Endothelial cell of umbilical vein (primary cell): ENCODE measurements at regions not wholly inside any gene's neighbourhood (a gene's known extent, or its start where the extent isn't known, plus 50 kb on each side); places are given as distances from the start of the nearest gene placed in this dataset.

Experiments used
- BruUV-seq: library from RNA; stranded (reverse); fragments of 400-500 nt; replicated peaks from 2 replicates; lab custom pipeline; 2021; lab: Mats Ljungman, UMichigan
- CTCF ChIA-PET: fragments of 300-600, 350-600 bp; sonication (Branson Sonifier 250); formaldehyde crosslinking; loops from one replicate; lab custom pipeline; 2021; ENCODE audit warnings: antibody characterized with exemption, inconsistent platforms; lab: Charles Lee
- POLR2A ChIA-PET: fragments of 300-600, 350-600 bp; sonication (Branson Sonifier 250); formaldehyde crosslinking; loops from one replicate; lab custom pipeline; 2021; ENCODE audit warnings: antibody characterized with exemption, inconsistent platforms; lab: Charles Lee
- DNase-seq: peaks from one replicate; pipeline ENCODE4 v3.0.0-alpha.2; 2011; ENCODE audit warnings: low read depth, low spot score
- FAIRE-seq: peaks from 2 replicates; lab custom pipeline; 2011; peaks lifted over from hg19 to GRCh38; lab: Jason Lieb, UNC
- H2AFZ ChIP-seq: 2 replicates; pipeline ENCODE4 v1.6.0; 2012; ENCODE audit warnings: low read depth, low read length, control low read depth, inconsistent platforms
- H3K27ac ChIP-seq: 2 replicates; pipeline ENCODE4 v1.5.1; 2011; ENCODE audit warnings: low read depth, mild to moderate bottlenecking, control low read depth, low read length, moderate library complexity; ENCODE audit not compliant: insufficient read depth
- H3K27me3 ChIP-seq, 2 experiments: 2 replicates each; pipeline versions ENCODE4 v1.6.0 to v1.6.1; 2011; ENCODE audit warnings: low read length in 2 of 2, mixed read lengths in 1 of 2; ENCODE audit not compliant: control insufficient read depth in 2 of 2, insufficient read depth in 2 of 2
- H3K36me3 ChIP-seq, 2 experiments: 2 replicates in 1 of 2; 3 replicates in 1 of 2; pipeline ENCODE4 v1.5.1; 2011; ENCODE audit warnings: low read length in 2 of 2, mild to moderate bottlenecking in 1 of 2, moderate library complexity in 1 of 2; ENCODE audit not compliant: control insufficient read depth in 2 of 2, insufficient read depth in 2 of 2; ENCODE audit errors: extremely low read depth in 1 of 2
- H3K4me1 ChIP-seq: 3 replicates; pipeline ENCODE4 v1.5.1; 2011; ENCODE audit warnings: mild to moderate bottlenecking, low read length; ENCODE audit not compliant: control insufficient read depth, insufficient read depth; ENCODE audit errors: extremely low read depth
- H3K4me2 ChIP-seq: 2 replicates; pipeline ENCODE4 v1.6.1; 2011; ENCODE audit warnings: low read length, control low read depth, mixed read lengths; ENCODE audit not compliant: insufficient read depth
- H3K4me3 ChIP-seq, 3 experiments: fragments of 200-600 bp in 1 of 3; sonication (generic), shearing (Covaris generic) in 1 of 3; replicated peaks in 1 of 3; 2 replicates each; pipeline ENCODE4 v1.5.1; 2011 to 2016; ENCODE audit warnings: control low read depth in 3 of 3, low read length in 3 of 3, mild to moderate bottlenecking in 2 of 3, inconsistent platforms in 1 of 3, low read depth in 1 of 3, moderate library complexity in 1 of 3; ENCODE audit not compliant: insufficient read depth in 1 of 3
- H3K79me2 ChIP-seq: 2 replicates; pipeline ENCODE4 v1.6.0; 2012; ENCODE audit warnings: low read length, inconsistent platforms; ENCODE audit not compliant: control insufficient read depth, insufficient read depth
- H3K9ac ChIP-seq: replicated peaks from 2 replicates; pipeline ENCODE3; 2011; ENCODE audit warnings: low read length, control low read depth; ENCODE audit not compliant: insufficient read depth; ENCODE audit errors: extremely low read depth
- H3K9me1 ChIP-seq: replicated peaks from 3 replicates; pipeline ENCODE4 v1.6.0; 2011; ENCODE audit warnings: mild to moderate bottlenecking, low read length; ENCODE audit not compliant: control insufficient read depth, insufficient read depth; ENCODE audit errors: extremely low read depth
- H3K9me3 ChIP-seq: replicated peaks from 2 replicates; pipeline ENCODE4 v1.5.1; 2012; ENCODE audit warnings: low read length, inconsistent platforms; ENCODE audit not compliant: control insufficient read depth, insufficient read depth
- H4K20me1 ChIP-seq: replicated peaks from 2 replicates; pipeline ENCODE3; 2011; ENCODE audit warnings: mild to moderate bottlenecking, low read length; ENCODE audit not compliant: control insufficient read depth, insufficient read depth; ENCODE audit errors: extremely low read depth
- EZH2 ChIP-seq: IDR thresholded peaks from 2 replicates; pipeline ENCODE4 v1.6.1; 2012; ENCODE audit warnings: borderline replicate concordance, low read depth, mild to moderate bottlenecking, moderate library complexity, low read length, inconsistent platforms; ENCODE audit not compliant: severe bottlenecking
- FOS ChIP-seq: IDR thresholded peaks from 2 replicates; pipeline ENCODE4 v1.6.1; 2011; ENCODE audit warnings: mild to moderate bottlenecking, low read length, moderate library complexity, borderline replicate concordance; ENCODE audit not compliant: insufficient read depth
- GATA2 ChIP-seq: IDR thresholded peaks from 2 replicates; pipeline ENCODE4 v1.7.0; 2011; ENCODE audit warnings: low read depth, mild to moderate bottlenecking, moderate library complexity, mixed read lengths, low read length; ENCODE audit not compliant: insufficient read length, insufficient read depth
- JUN ChIP-seq: IDR thresholded peaks from 2 replicates; pipeline ENCODE4 v1.6.1; 2011; ENCODE audit warnings: borderline replicate concordance, low read depth; ENCODE audit not compliant: insufficient read length, insufficient read depth
- MYC ChIP-seq: IDR thresholded peaks from one replicate; pipeline ENCODE4 v1.6.1; 2011; ENCODE audit warnings: mild to moderate bottlenecking, low read depth, low read length
- POLR2A ChIP-seq: IDR thresholded peaks from 2 replicates; pipeline ENCODE4 v1.6.1; 2012; ENCODE audit warnings: low read depth, mild to moderate bottlenecking, control low read depth, low read length
- POLR2AphosphoS5 ChIP-seq: IDR thresholded peaks from 2 replicates; pipeline ENCODE4 v1.6.1; 2012; ENCODE audit warnings: low read depth, mild to moderate bottlenecking, control low read depth, low read length, moderate library complexity; ENCODE audit not compliant: insufficient read depth
- dilution Hi-C: fragments of 300-500 bp; cut with MboI; formaldehyde crosslinking; loops from one replicate; pipeline ENCODE4 v1.15.0; 2019; ENCODE audit warnings: low sequenced_read_pairs; ENCODE audit not compliant: extremely low pct_ligation_motif_present
- intact Hi-C: fragments of 100-400 bp; cut with micrococcal nuclease; formaldehyde crosslinking; loops from one replicate; pipeline ENCODE4 v1.10.0; 2022
- TF ChIP-seq, protein P1 (sequence below): IDR thresholded peaks from 2 replicates; pipeline ENCODE4 v1.6.1; 2011; ENCODE audit not compliant: insufficient read depth, insufficient read length
- TF ChIP-seq, protein P2 (sequence below), 2 donors: IDR thresholded peaks; 1 replicate in 1 of 2; 2 replicates in 1 of 2; pipeline ENCODE4 v1.5.1; 2011; ENCODE audit warnings: low read length in 2 of 2, mild to moderate bottlenecking in 2 of 2, moderate library complexity in 2 of 2, control low read depth in 1 of 2, inconsistent platforms in 1 of 2, low read depth in 1 of 2; ENCODE audit not compliant: insufficient read depth in 1 of 2; ENCODE audit errors: extremely low read depth in 1 of 2

DNA sequence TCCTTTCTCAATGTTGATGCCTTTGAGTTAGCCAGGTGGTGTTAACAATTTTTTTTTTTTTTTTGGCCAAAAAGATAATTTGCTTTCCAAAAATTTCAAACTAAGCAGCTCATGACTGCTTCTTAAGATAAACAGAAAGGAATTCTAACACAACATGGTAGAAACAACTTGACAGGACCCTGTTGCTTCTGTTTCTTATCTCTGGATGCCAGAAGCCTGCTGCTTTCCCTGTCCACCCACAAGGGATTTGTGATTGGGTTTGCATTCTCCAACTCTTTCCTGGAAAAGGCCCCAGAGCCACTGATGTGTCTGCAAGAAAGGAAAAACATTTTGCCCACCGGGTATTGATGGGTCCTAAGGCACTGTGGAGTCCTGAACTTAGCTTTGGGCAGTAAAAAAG lies 217.2 kb upstream of the PKDCC start:
- intact Hi-C loops = no loop called here

DNA sequence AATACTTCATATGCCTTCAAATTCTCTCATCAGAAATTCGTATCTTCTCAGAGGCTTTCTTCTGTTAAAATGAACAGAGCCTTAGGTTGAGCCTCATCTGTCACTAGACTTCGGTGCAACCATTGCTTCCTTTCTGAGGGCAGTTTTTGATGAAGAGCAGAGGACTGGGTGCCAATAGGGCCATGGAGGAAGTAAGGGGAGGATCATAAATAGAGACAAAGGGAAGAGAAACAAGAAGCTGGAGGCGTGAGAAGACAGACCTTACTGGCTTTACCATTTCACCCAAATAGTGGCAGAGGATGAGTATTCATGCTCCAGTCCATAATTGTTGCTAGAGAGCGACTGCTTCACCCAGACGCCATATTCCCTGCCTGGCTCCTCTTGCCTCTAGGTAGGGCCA lies 215.6 kb upstream of the PKDCC start:
- DNase-seq (no peak), FAIRE-seq (no peak)
- no peaks in the 10 kb centered on the region for H3K9me3 ChIP-seq
- H3K4me1 ChIP-seq = no peaks in the 10 kb centered on the region
- no peaks in the 10 kb centered on the region for H3K9me1 ChIP-seq
- ChIA-PET CTCF (no interaction called here), POLR2A (no interaction called here)
- peaks cover 0 to 6% of the 10 kb centered on the region in 2 experiments for H3K27me3 ChIP-seq
- H3K4me3 ChIP-seq = no peak overlapping the region
- intact Hi-C loops (no loop called here), dilution Hi-C loops (no loop called here)
- BruUV-seq = no TSS peak
- H2AFZ ChIP-seq = no peak overlapping the region
- H4K20me1 ChIP-seq = no peaks in the 10 kb centered on the region
- H3K79me2 ChIP-seq = no peaks in the 10 kb centered on the region
- no peak overlapping the region for H3K27ac ChIP-seq
- TF ChIP-seq EZH2 = no peak
- no peak for TF ChIP-seq POLR2A
- TF ChIP-seq, protein P1, sequence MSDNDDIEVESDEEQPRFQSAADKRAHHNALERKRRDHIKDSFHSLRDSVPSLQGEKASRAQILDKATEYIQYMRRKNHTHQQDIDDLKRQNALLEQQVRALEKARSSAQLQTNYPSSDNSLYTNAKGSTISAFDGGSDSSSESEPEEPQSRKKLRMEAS = no peak
- TF ChIP-seq FOS = no peak
- no peak for TF ChIP-seq POLR2AphosphoS5
- no peak for TF ChIP-seq MYC
- TF ChIP-seq, protein P2, sequence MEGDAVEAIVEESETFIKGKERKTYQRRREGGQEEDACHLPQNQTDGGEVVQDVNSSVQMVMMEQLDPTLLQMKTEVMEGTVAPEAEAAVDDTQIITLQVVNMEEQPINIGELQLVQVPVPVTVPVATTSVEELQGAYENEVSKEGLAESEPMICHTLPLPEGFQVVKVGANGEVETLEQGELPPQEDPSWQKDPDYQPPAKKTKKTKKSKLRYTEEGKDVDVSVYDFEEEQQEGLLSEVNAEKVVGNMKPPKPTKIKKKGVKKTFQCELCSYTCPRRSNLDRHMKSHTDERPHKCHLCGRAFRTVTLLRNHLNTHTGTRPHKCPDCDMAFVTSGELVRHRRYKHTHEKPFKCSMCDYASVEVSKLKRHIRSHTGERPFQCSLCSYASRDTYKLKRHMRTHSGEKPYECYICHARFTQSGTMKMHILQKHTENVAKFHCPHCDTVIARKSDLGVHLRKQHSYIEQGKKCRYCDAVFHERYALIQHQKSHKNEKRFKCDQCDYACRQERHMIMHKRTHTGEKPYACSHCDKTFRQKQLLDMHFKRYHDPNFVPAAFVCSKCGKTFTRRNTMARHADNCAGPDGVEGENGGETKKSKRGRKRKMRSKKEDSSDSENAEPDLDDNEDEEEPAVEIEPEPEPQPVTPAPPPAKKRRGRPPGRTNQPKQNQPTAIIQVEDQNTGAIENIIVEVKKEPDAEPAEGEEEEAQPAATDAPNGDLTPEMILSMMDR (IDR thresholded peaks at IDR 0.05; ENCODE audit: extremely low read depth in 1 of 2, insufficient read depth in 1 of 2, low read depth in 1 of 2, low read length in 2 of 2) = no peak
- TF ChIP-seq GATA2 = no peak
- TF ChIP-seq JUN = no peak
- H3K36me3 ChIP-seq = no peaks in the 10 kb centered on the region
- no peak overlapping the region for H3K4me2 ChIP-seq
- no peak overlapping the region for H3K9ac ChIP-seq

More for the DNA sequence above, 217.2 kb upstream of the PKDCC start:
- no peaks in the 10 kb centered on the region for H3K9me1 ChIP-seq
- BruUV-seq = no TSS peak
- no peaks in the 10 kb centered on the region for H4K20me1 ChIP-seq
- H3K4me3 ChIP-seq = no peak overlapping the region
- H2AFZ ChIP-seq = no peak overlapping the region
- DNase-seq (no peak), FAIRE-seq (no peak)
- ChIA-PET POLR2A (no interaction called here), CTCF (no interaction called here)
- H3K4me1 ChIP-seq = no peaks in the 10 kb centered on the region
- H3K27me3 ChIP-seq = peaks cover 0 to 10% of the 10 kb centered on the region in 2 experiments
- no peaks in the 10 kb centered on the region for H3K36me3 ChIP-seq
- no peak overlapping the region for H3K4me2 ChIP-seq
- TF ChIP-seq FOS (no peak), MYC (no peak), POLR2A (no peak)
- TF ChIP-seq, protein P2 (IDR thresholded peaks at IDR 0.05; ENCODE audit: extremely low read depth in 1 of 2, insufficient read depth in 1 of 2, low read depth in 1 of 2, low read length in 2 of 2) = no peak
- TF ChIP-seq, protein P1 = no peak
- dilution Hi-C loops = no loop called here
- no peaks in the 10 kb centered on the region for H3K79me2 ChIP-seq
- H3K27ac ChIP-seq = no peak overlapping the region
- no peak overlapping the region for H3K9ac ChIP-seq
- no peaks in the 10 kb centered on the region for H3K9me3 ChIP-seq
